Natural killer cell (primary cell): ENCODE measurements at regions not wholly inside any gene's neighbourhood (a gene's known extent, or its start where the extent isn't known, plus 50 kb on each side); places are given as distances from the start of the nearest gene placed in this dataset.

Experiments used
- ATAC-seq, 3 donors: fragments of 150-1000 bp in 2 of 3; fragments of 200-7000 bp in 1 of 3; cut with Tn5 transposase; 1 replicate in 1 of 3; 2 replicates in 2 of 3; pipeline ENCODE4 v1.10.0; 2021; ENCODE audit warnings: mild to moderate bottlenecking in 2 of 3, moderate library complexity in 2 of 3
- DNase-seq, 2 donors: peaks; one replicate each; pipeline versions ENCODE4 v3.0.0 to v3.0.0-alpha.2; 2013 to 2021; ENCODE audit warnings: mixed read lengths in 1 of 2
- H3K27ac ChIP-seq: one replicate; pipeline ENCODE4 v1.5.1; 2013; ENCODE audit warnings: mild to moderate bottlenecking, low read length
- H3K27me3 ChIP-seq: one replicate; pipeline ENCODE4 v1.6.1; 2013; ENCODE audit warnings: low read length; ENCODE audit not compliant: control insufficient read depth, insufficient read depth
- H3K36me3 ChIP-seq: one replicate; pipeline ENCODE4 v1.6.1; 2013; ENCODE audit warnings: low read length; ENCODE audit not compliant: control insufficient read depth, insufficient read depth
- H3K4me1 ChIP-seq: one replicate; pipeline ENCODE4 v1.6.1; 2013; ENCODE audit warnings: low read length; ENCODE audit not compliant: control insufficient read depth, insufficient read depth
- H3K4me3 ChIP-seq: one replicate; pipeline ENCODE4 v1.5.1; 2013; ENCODE audit warnings: low read length
- H3K9me3 ChIP-seq: one replicate; pipeline ENCODE4 v1.6.1; 2013; ENCODE audit warnings: low read length; ENCODE audit not compliant: control insufficient read depth, insufficient read depth
- H3K27ac Mint-ChIP-seq, 2 donors: one replicate each; pipeline ENCODE4 v1.8.0; 2022; ENCODE audit warnings: mild to moderate bottlenecking in 2 of 2, mixed read lengths in 2 of 2, moderate library complexity in 1 of 2
- H3K27me3 Mint-ChIP-seq, 2 donors: one replicate each; pipeline ENCODE4 v1.8.0; 2022; ENCODE audit warnings: low read depth in 2 of 2, mixed read lengths in 2 of 2
- H3K36me3 Mint-ChIP-seq: one replicate; pipeline ENCODE4 v1.8.0; 2022; ENCODE audit warnings: mixed read lengths
- H3K4me1 Mint-ChIP-seq, 2 donors: one replicate each; pipeline ENCODE4 v1.8.0; 2022; ENCODE audit warnings: mixed read lengths in 2 of 2
- H3K4me3 Mint-ChIP-seq: one replicate; pipeline ENCODE4 v1.8.0; 2022; ENCODE audit warnings: mild to moderate bottlenecking, moderate library complexity, mixed read lengths
- H3K9me3 Mint-ChIP-seq, 2 donors: one replicate each; pipeline ENCODE4 v1.8.0; 2022; ENCODE audit warnings: mixed read lengths in 2 of 2
- WGBS: methylation state at CpG from one replicate; pipeline ENCODE4 v1.1.7; 2013; ENCODE audit warnings: missing lambda C conversion rate; ENCODE audit not compliant: insufficient coverage; 5-methylcytosine and 5-hydroxymethylcytosine counted together
- intact Hi-C: fragments of 100-400 bp; cut with micrococcal nuclease; formaldehyde crosslinking; loops from one replicate; pipeline ENCODE4 v1.14.2; 2022
- TF ChIP-seq, protein P1 (sequence below): fragments of 200-600 bp; IDR thresholded peaks from one replicate; pipeline ENCODE4 v1.8.0; 2022; ENCODE audit warnings: antibody characterized with exemption

DNA sequence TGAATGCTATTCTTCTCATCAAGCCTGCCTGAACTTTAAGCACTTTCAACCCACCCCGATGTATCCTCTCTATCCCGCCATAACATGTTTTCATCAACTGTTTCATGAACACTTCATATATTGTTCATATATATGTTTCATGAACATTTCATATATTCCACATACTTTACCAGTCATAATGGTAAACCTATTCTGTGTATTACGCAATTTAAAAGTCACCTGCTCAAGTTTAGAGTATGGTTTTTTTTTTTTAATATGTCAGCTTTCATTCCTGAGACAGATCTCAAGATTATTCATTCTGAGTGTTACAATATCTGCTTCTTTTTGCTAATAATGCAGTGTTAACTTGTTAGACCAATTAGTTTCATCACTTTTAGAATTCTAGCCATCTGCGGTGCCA is 140.7 kb downstream of the SIPA1L2 start:
- Mint-ChIP-seq H3K27ac (no peak overlapping the region), H3K36me3 (no peaks in the 10 kb centered on the region), H3K27me3 (peaks cover 8 to 10% of the 10 kb centered on the region in 2 donors), H3K4me3 (no peak overlapping the region), H3K4me1 (no peaks in the 10 kb centered on the region), H3K9me3 (no peaks in the 10 kb centered on the region)
- Histone ChIP-seq H3K4me3 (no peak overlapping the region), H3K9me3 (no peaks in the 10 kb centered on the region), H3K27ac (no peak overlapping the region), H3K4me1 (no peaks in the 10 kb centered on the region), H3K36me3 (no peaks in the 10 kb centered on the region), H3K27me3 (no peaks in the 10 kb centered on the region)
- intact Hi-C loops: no loop called here
- ATAC-seq (no peak), DNase-seq (no peak)
- WGBS: 100% methylated on average over 3 of the region's 4 CpGs
- TF ChIP-seq, protein P1, sequence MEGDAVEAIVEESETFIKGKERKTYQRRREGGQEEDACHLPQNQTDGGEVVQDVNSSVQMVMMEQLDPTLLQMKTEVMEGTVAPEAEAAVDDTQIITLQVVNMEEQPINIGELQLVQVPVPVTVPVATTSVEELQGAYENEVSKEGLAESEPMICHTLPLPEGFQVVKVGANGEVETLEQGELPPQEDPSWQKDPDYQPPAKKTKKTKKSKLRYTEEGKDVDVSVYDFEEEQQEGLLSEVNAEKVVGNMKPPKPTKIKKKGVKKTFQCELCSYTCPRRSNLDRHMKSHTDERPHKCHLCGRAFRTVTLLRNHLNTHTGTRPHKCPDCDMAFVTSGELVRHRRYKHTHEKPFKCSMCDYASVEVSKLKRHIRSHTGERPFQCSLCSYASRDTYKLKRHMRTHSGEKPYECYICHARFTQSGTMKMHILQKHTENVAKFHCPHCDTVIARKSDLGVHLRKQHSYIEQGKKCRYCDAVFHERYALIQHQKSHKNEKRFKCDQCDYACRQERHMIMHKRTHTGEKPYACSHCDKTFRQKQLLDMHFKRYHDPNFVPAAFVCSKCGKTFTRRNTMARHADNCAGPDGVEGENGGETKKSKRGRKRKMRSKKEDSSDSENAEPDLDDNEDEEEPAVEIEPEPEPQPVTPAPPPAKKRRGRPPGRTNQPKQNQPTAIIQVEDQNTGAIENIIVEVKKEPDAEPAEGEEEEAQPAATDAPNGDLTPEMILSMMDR: no peak

DNA sequence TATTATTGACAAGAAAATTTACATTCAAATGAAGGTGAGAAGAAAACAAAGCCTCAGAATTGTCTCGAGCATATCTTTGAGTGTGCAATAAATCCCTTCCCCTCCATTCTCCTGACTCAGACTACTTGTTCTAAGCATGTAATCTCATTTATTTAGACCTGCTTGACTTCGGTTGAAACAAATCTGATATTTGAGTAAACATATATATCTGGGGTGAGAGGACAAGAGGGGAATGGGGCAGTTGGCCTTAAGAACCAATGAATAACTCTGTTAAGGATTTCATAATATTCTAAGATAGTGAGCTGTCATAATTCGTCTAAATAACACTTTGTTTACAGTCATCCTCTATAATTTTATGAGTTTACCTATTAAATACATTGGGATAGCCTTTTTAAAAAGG is 142.7 kb downstream of the SIPA1L2 start:
- WGBS: no CpG with 5 or more reads among the region's 3 CpGs
- H3K36me3 Mint-ChIP-seq: no peaks in the 10 kb centered on the region
- no peak overlapping the region for H3K27ac ChIP-seq
- ATAC-seq (no peak), DNase-seq (no peak)
- no peaks in the 10 kb centered on the region for H3K27me3 ChIP-seq
- no peaks in the 10 kb centered on the region for H3K4me1 ChIP-seq
- H3K27ac Mint-ChIP-seq: no peak overlapping the region
- H3K36me3 ChIP-seq: no peaks in the 10 kb centered on the region
- no peaks in the 10 kb centered on the region for H3K4me1 Mint-ChIP-seq
- no peaks in the 10 kb centered on the region for H3K9me3 Mint-ChIP-seq
- H3K27me3 Mint-ChIP-seq: peaks cover 11 to 17% of the 10 kb centered on the region in 2 donors
- TF ChIP-seq, protein P1: no peak
- intact Hi-C loops: no loop called here
- H3K4me3 ChIP-seq: no peak overlapping the region
- no peak overlapping the region for H3K4me3 Mint-ChIP-seq
- H3K9me3 ChIP-seq: no peaks in the 10 kb centered on the region

DNA sequence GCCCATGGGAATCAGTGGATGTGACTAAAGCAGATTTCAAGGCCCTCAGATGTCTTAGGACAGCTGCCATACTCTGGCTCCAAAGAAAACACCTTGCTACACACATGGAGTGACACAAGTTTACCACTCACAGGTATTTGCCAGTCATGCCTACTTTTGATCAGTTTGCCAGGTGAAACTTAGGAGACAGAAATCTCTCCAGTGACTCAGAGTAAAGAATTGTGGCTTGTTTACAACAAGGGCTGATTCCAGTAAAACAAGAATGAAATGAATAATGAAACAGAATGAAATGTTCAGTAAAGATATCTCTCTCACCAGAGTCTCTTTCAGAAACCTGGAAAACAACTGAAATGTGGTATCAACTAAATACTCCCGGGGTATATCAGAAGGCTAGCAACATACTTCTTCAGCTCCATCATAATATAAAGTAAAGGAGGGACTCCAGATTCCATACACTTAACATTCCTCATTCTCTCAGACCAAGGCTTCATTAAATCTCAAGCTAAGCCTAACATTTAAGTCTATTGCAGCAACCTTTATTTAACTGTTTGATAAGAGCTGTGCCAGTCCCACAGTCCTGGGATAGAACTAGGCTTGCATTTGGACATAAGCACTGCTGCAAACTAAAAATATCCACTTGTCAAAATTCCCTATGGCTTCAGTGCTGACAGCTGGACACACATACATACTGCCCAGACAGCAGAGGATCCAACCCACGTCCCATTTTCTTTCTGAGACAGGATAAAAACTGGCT is 143.3 kb downstream of the SIPA1L2 start:
- Histone ChIP-seq H3K4me1 (no peaks in the 10 kb centered on the region), H3K27me3 (no peaks in the 10 kb centered on the region), H3K4me3 (no peak overlapping the region), H3K9me3 (no peaks in the 10 kb centered on the region), H3K36me3 (no peaks in the 10 kb centered on the region), H3K27ac (no peak overlapping the region)
- intact Hi-C loops: no loop called here
- no peaks in the 10 kb centered on the region for H3K36me3 Mint-ChIP-seq
- TF ChIP-seq, protein P1: no peak
- H3K4me1 Mint-ChIP-seq: no peaks in the 10 kb centered on the region
- WGBS: 94% methylated on average over 2 of the region's 2 CpGs
- no peak overlapping the region for H3K27ac Mint-ChIP-seq
- H3K27me3 Mint-ChIP-seq: peaks cover 11 to 17% of the 10 kb centered on the region in 2 donors
- ATAC-seq: no peak
- H3K9me3 Mint-ChIP-seq: no peaks in the 10 kb centered on the region
- no peak overlapping the region for H3K4me3 Mint-ChIP-seq
- DNase-seq: no peak

GRCh38 chr1:232486006-232486405 is 143.9 kb downstream of the SIPA1L2 start:
- H3K9me3 Mint-ChIP-seq: no peaks in the 10 kb centered on the region
- Histone ChIP-seq H3K9me3 (no peaks in the 10 kb centered on the region), H3K36me3 (no peaks in the 10 kb centered on the region), H3K4me3 (no peak overlapping the region), H3K27me3 (no peaks in the 10 kb centered on the region), H3K27ac (no peak overlapping the region), H3K4me1 (no peaks in the 10 kb centered on the region)
- intact Hi-C loops: no loop called here
- TF ChIP-seq, protein P1: no peak
- peaks cover 11% of the 10 kb centered on the region in 2 donors for H3K27me3 Mint-ChIP-seq
- no peaks in the 10 kb centered on the region for H3K36me3 Mint-ChIP-seq
- H3K4me1 Mint-ChIP-seq: no peaks in the 10 kb centered on the region
- H3K4me3 Mint-ChIP-seq: no peak overlapping the region
- DNase-seq: no peak
- ATAC-seq: no peak
- WGBS: 86% methylated on average over 4 of the region's 5 CpGs
- no peak overlapping the region for H3K27ac Mint-ChIP-seq
